Uterus (tissue), 3 donors: ENCODE measurements at regions not wholly inside any gene's neighbourhood (a gene's known extent, or its start where the extent isn't known, plus 50 kb on each side); places are given as distances from the start of the nearest gene placed in this dataset.

Experiments used
- DNase-seq, 2 donors: peaks; one replicate each; pipeline ENCODE4 v3.0.0-alpha.2; 2019 to 2020
- H3K27ac ChIP-seq, 2 donors: fragments of 200-600 bp; sonication (generic); 1 replicate in 1 of 2; 2 replicates in 1 of 2; pipeline ENCODE4 v1.5.1; 2016 to 2018
- H3K27me3 ChIP-seq, 2 donors: fragments of 200-600 bp; sonication (generic); one replicate each; pipeline ENCODE4 v1.5.1; 2018 to 2019; ENCODE audit warnings: control low read depth in 1 of 2
- H3K36me3 ChIP-seq, 2 donors: fragments of 200-600 bp; sonication (generic); one replicate each; pipeline ENCODE4 v1.5.1; 2019; ENCODE audit warnings: control low read depth in 1 of 2
- H3K4me1 ChIP-seq, 2 donors: fragments of 200-600 bp; sonication (generic); one replicate each; pipeline ENCODE4 v1.5.1; 2018 to 2019; ENCODE audit warnings: control low read depth in 1 of 2
- H3K4me3 ChIP-seq, 2 donors: fragments of 200-600 bp; sonication (generic); 1 replicate in 1 of 2; 2 replicates in 1 of 2; pipeline ENCODE4 v1.5.1; 2018 to 2019; ENCODE audit warnings: mild to moderate bottlenecking in 1 of 2
- H3K9me3 ChIP-seq, 2 donors: fragments of 200-600 bp; sonication (generic); one replicate each; pipeline ENCODE4 v1.5.1; 2019; ENCODE audit warnings: control low read depth in 1 of 2
- CTCF ChIP-seq, 4 experiments: fragments of 200-600 bp in 2 of 4; fragments of 450-650 bp in 2 of 4; sonication (generic) in 2 of 4; IDR thresholded peaks; one replicate each; pipeline ENCODE4 v1.5.1; 2016 to 2019; ENCODE audit warnings: antibody characterized with exemption in 4 of 4, mild to moderate bottlenecking in 2 of 4, moderate library complexity in 1 of 4
- POLR2A ChIP-seq, 2 donors: fragments of 450-650 bp; IDR thresholded peaks; one replicate each; pipeline ENCODE4 v1.6.1; 2016; ENCODE audit warnings: antibody characterized with exemption in 2 of 2, mild to moderate bottlenecking in 1 of 2, moderate library complexity in 1 of 2
- intact Hi-C: fragments of 100-400 bp; cut with DNase I; formaldehyde crosslinking; loops from one replicate; pipeline ENCODE4 v1.15.1; 2023; ENCODE audit warnings: low total_unique reads
- donor health status: DM: yes; HTN: yes; CAD: no.

GRCh38 chr10:18753312-18753895 is 94.2 kb downstream of the ARL5B start:
- Histone ChIP-seq H3K27ac (no peak overlapping the region), H3K9me3 (no peaks in the 10 kb centered on the region), H3K4me3 (no peak overlapping the region), H3K4me1 (no peaks in the 10 kb centered on the region), H3K36me3 (no peaks in the 10 kb centered on the region), H3K27me3 (no peaks in the 10 kb centered on the region)
- no peak for DNase-seq
- intact Hi-C loops = no loop called here
- TF ChIP-seq CTCF (IDR thresholded peaks at IDR 0.05) (no peak), POLR2A (IDR thresholded peaks at IDR 0.05) (no peak)

- Histone ChIP-seq H3K36me3 (no peaks in the 10 kb centered on the region), H3K27ac (no peak overlapping the region), H3K9me3 (no peaks in the 10 kb centered on the region), H3K27me3 (no peaks in the 10 kb centered on the region), H3K4me3 (no peak overlapping the region), H3K4me1 (no peaks in the 10 kb centered on the region)
- TF ChIP-seq POLR2A (IDR thresholded peaks at IDR 0.05) (no peak), CTCF (IDR thresholded peaks at IDR 0.05) (no peak)
- no peak for DNase-seq
- intact Hi-C loops = no loop called here
Measured at GRCh38 chr10:18759575-18759974, 100.3 kb downstream of the ARL5B start.

GRCh38 chr10:18760836-18761235 is 101.6 kb downstream of the ARL5B start:
- TF ChIP-seq CTCF (IDR thresholded peaks at IDR 0.05) (no peak), POLR2A (IDR thresholded peaks at IDR 0.05) (no peak)
- no peaks in the 10 kb centered on the region for H3K27me3 ChIP-seq
- H3K4me3 ChIP-seq = no peak overlapping the region
- H3K36me3 ChIP-seq = no peaks in the 10 kb centered on the region
- no peak overlapping the region for H3K27ac ChIP-seq
- H3K9me3 ChIP-seq = no peaks in the 10 kb centered on the region
- intact Hi-C loops = no loop called here
- H3K4me1 ChIP-seq = no peaks in the 10 kb centered on the region
- DNase-seq = no peak

GRCh38 chr10:18767981-18768380 is 108.8 kb downstream of the ARL5B start:
- Histone ChIP-seq H3K27me3 (no peaks in the 10 kb centered on the region), H3K9me3 (no peaks in the 10 kb centered on the region), H3K36me3 (no peaks in the 10 kb centered on the region), H3K27ac (no peak overlapping the region), H3K4me3 (no peak overlapping the region), H3K4me1 (no peaks in the 10 kb centered on the region)
- intact Hi-C loops = no loop called here
- no peak for DNase-seq
- TF ChIP-seq POLR2A (IDR thresholded peaks at IDR 0.05) = no peak
- no peak for TF ChIP-seq CTCF (IDR thresholded peaks at IDR 0.05)

- H3K36me3 ChIP-seq = no peaks in the 10 kb centered on the region
- no peaks in the 10 kb centered on the region for H3K9me3 ChIP-seq
- no peaks in the 10 kb centered on the region for H3K27me3 ChIP-seq
- no peak overlapping the region for H3K4me3 ChIP-seq
- no peak overlapping the region for H3K27ac ChIP-seq
- DNase-seq = no peak
- TF ChIP-seq POLR2A (IDR thresholded peaks at IDR 0.05) (no peak), CTCF (IDR thresholded peaks at IDR 0.05) (no peak)
- H3K4me1 ChIP-seq = no peaks in the 10 kb centered on the region
- intact Hi-C loops = no loop called here
Measured at GRCh38 chr10:18773180-18773579, 113.9 kb downstream of the ARL5B start.
